ENCODE measurements at regions not wholly inside any gene's neighbourhood (a gene's known extent, or its start where the extent isn't known, plus 50 kb on each side); places are given as distances from the start of the nearest gene placed in this dataset.

- no peak for TF ChIP-seq MLXIP (CRISPR knock-in tag; IDR thresholded peaks at IDR 0.05; ENCODE audit: borderline replicate concordance)
- no peak for TF ChIP-seq THAP8 (CRISPR knock-in tag; IDR thresholded peaks at IDR 0.05; ENCODE audit: borderline replicate concordance)
- TF ChIP-seq ZKSCAN8 (CRISPR knock-in tag; IDR thresholded peaks at IDR 0.05; ENCODE audit: borderline replicate concordance): no peak
- no peak for TF ChIP-seq HOMEZ (CRISPR knock-in tag; IDR thresholded peaks at IDR 0.05; ENCODE audit: low read depth)
- peak; percentile 65 for TF ChIP-seq RAD21 (CRISPR knock-in tag; IDR thresholded peaks at IDR 0.05)
- no peak for TF ChIP-seq JDP2 (CRISPR knock-in tag; IDR thresholded peaks at IDR 0.05; ENCODE audit: borderline replicate concordance)
- TF ChIP-seq ARNT2 (CRISPR knock-in tag; IDR thresholded peaks at IDR 0.05; ENCODE audit: low read depth): peak; percentile 71; the same call in 1 of the 2 replicates
- TF ChIP-seq CBX5 (CRISPR knock-in tag; IDR thresholded peaks at IDR 0.05; ENCODE audit: borderline replicate concordance): peak; percentile 65; the same call in 1 of the 2 replicates
- TF ChIP-seq ZNF776 (CRISPR knock-in tag; IDR thresholded peaks at IDR 0.05): peak; percentile 81; the same call in 1 of the 2 replicates
- no peak for TF ChIP-seq RBM22 (optimal IDR thresholded peaks at IDR 0.05; ENCODE audit: low read length)
- no peak for TF ChIP-seq ARNT (IDR thresholded peaks at IDR 0.05)
- TF ChIP-seq GMEB2 (CRISPR knock-in tag; IDR thresholded peaks at IDR 0.05; ENCODE audit: low read depth): no peak
- TF ChIP-seq HNF1B (CRISPR knock-in tag; IDR thresholded peaks at IDR 0.05): no peak
- TF ChIP-seq SOX13 (IDR thresholded peaks at IDR 0.05): no peak
- 0 out of 4 replicates have a peak, but pooled peaks of 1 of the 2 experiments have one; percentile 9 for TF ChIP-seq SOX13 (CRISPR knock-in tag; conservative IDR thresholded peaks at IDR 0.05 in 1 of 2, IDR thresholded peaks at IDR 0.05 in 1 of 2)
- TF ChIP-seq XRCC5 (optimal IDR thresholded peaks at IDR 0.05; ENCODE audit: low read length): peak; percentile 37
- 0 out of 2 replicates have a peak, but pooled peaks have one; percentile 40 for TF ChIP-seq POGK (CRISPR knock-in tag; conservative IDR thresholded peaks at IDR 0.05)
Observed at GRCh38 chr7:54664235-54665228, 94.5 kb downstream of the SEC61G start (continued).

Measured in HepG2 (cell line).